H9 (cell line): ENCODE measurements at regions not wholly inside any gene's neighbourhood (a gene's known extent, or its start where the extent isn't known, plus 50 kb on each side); places are given as distances from the start of the nearest gene placed in this dataset.

Experiments used
- DNase-seq: peaks from one replicate; pipeline ENCODE4 v3.0.0-alpha.2; 2017
- H2AFZ ChIP-seq: one replicate; pipeline ENCODE4 v1.6.1; 2013; ENCODE audit warnings: mild to moderate bottlenecking, low read length, control low read depth, moderate library complexity
- H2AK5ac ChIP-seq: 2 replicates; pipeline ENCODE4 v1.6.1; 2013; ENCODE audit warnings: low read length, control low read depth, mixed read lengths; ENCODE audit not compliant: insufficient read length
- H2BK120ac ChIP-seq: one replicate; pipeline ENCODE4 v1.6.1; 2013; ENCODE audit warnings: low read depth, mild to moderate bottlenecking, low read length, control low read depth, inconsistent platforms; ENCODE audit not compliant: poor library complexity, severe bottlenecking
- H2BK12ac ChIP-seq: 2 replicates; pipeline ENCODE4 v1.6.1; 2013; ENCODE audit warnings: low read length, control low read depth, mixed read lengths, low read depth; ENCODE audit not compliant: insufficient read length
- H2BK15ac ChIP-seq: 2 replicates; pipeline ENCODE4 v1.6.1; 2013; ENCODE audit warnings: low read depth, low read length, control low read depth
- H2BK20ac ChIP-seq: one replicate; pipeline ENCODE4 v1.6.1; 2013; ENCODE audit warnings: low read depth, mild to moderate bottlenecking, low read length, control low read depth, inconsistent platforms; ENCODE audit not compliant: poor library complexity, severe bottlenecking
- H2BK5ac ChIP-seq: 2 replicates; pipeline ENCODE4 v1.6.1; 2013; ENCODE audit warnings: low read length, control low read depth, mixed read lengths; ENCODE audit not compliant: insufficient read length
- H3K14ac ChIP-seq: 2 replicates; pipeline ENCODE4 v1.6.1; 2013; ENCODE audit warnings: low read length, control low read depth; ENCODE audit not compliant: insufficient read depth
- H3K18ac ChIP-seq: 2 replicates; pipeline ENCODE4 v1.6.1; 2013; ENCODE audit warnings: low read depth, mild to moderate bottlenecking, mixed read lengths, low read length, control low read depth; ENCODE audit not compliant: insufficient read length
- H3K23ac ChIP-seq: 2 replicates; pipeline ENCODE4 v1.6.1; 2013; ENCODE audit warnings: low read length, control low read depth, mixed read lengths, low read depth; ENCODE audit not compliant: insufficient read length
- H3K23me2 ChIP-seq: 2 replicates; pipeline ENCODE4 v1.6.1; 2013; ENCODE audit warnings: low read depth, mild to moderate bottlenecking, mixed read lengths, low read length, control low read depth; ENCODE audit not compliant: insufficient read length, poor library complexity, severe bottlenecking
- H3K27ac ChIP-seq: 2 replicates; pipeline ENCODE4 v1.5.1; 2013; ENCODE audit warnings: low read length, control low read depth, mixed read lengths, low read depth; ENCODE audit not compliant: insufficient read length
- H3K27me3 ChIP-seq: 2 replicates; pipeline ENCODE4 v1.6.1; 2013; ENCODE audit warnings: low read length, control low read depth, inconsistent platforms; ENCODE audit not compliant: insufficient read depth
- H3K4ac ChIP-seq: 2 replicates; pipeline ENCODE4 v1.6.1; 2013; ENCODE audit warnings: low read depth, mild to moderate bottlenecking, control low read depth, inconsistent platforms, low read length, moderate library complexity
- H3K4me1 ChIP-seq: 2 replicates; pipeline ENCODE4 v1.6.1; 2013; ENCODE audit warnings: low read length, control low read depth, inconsistent platforms; ENCODE audit not compliant: insufficient read depth
- H3K4me2 ChIP-seq: 2 replicates; pipeline ENCODE4 v1.6.1; 2013; ENCODE audit warnings: low read length, control low read depth, mixed read lengths; ENCODE audit not compliant: insufficient read length, insufficient read depth
- H3K56ac ChIP-seq: 2 replicates; pipeline ENCODE4 v1.6.1; 2013; ENCODE audit warnings: low read depth, mild to moderate bottlenecking, mixed read lengths, low read length, control low read depth; ENCODE audit not compliant: insufficient read length
- H3K79me1 ChIP-seq: 2 replicates; pipeline ENCODE4 v1.6.1; 2013; ENCODE audit warnings: low read depth, mild to moderate bottlenecking, moderate library complexity, low read length, control low read depth, inconsistent platforms; ENCODE audit not compliant: insufficient read depth, poor library complexity, severe bottlenecking
- H3K79me2 ChIP-seq: 2 replicates; pipeline ENCODE4 v1.6.1; 2013; ENCODE audit warnings: low read length, control low read depth, inconsistent platforms; ENCODE audit not compliant: insufficient read depth
- H3K9ac ChIP-seq: 2 replicates; pipeline ENCODE4 v1.6.1; 2013; ENCODE audit warnings: low read length, control low read depth, mixed read lengths; ENCODE audit not compliant: insufficient read length; ENCODE audit errors: extremely low read depth
- H3K9me3 ChIP-seq: one replicate; pipeline ENCODE4 v1.6.1; 2013; ENCODE audit warnings: low read depth, low read length, inconsistent platforms; ENCODE audit not compliant: control insufficient read depth
- H3T11ph ChIP-seq: one replicate; pipeline ENCODE4 v1.6.1; 2013; ENCODE audit warnings: mild to moderate bottlenecking, low read length, control low read depth, inconsistent platforms
- H4K20me1 ChIP-seq: one replicate; pipeline ENCODE4 v1.6.1; 2013; ENCODE audit not compliant: control insufficient read depth, insufficient read length, insufficient read depth
- H4K5ac ChIP-seq: 2 replicates; pipeline ENCODE4 v1.6.1; 2013; ENCODE audit warnings: low read depth, mild to moderate bottlenecking, mixed read lengths, low read length, control low read depth; ENCODE audit not compliant: insufficient read length
- H4K8ac ChIP-seq: replicated peaks from 2 replicates; pipeline ENCODE4 v1.6.1; 2013; ENCODE audit warnings: low read length, control low read depth, mixed read lengths, low read depth; ENCODE audit not compliant: insufficient read length
- H4K91ac ChIP-seq: 2 replicates; pipeline ENCODE4 v1.6.1; 2013; ENCODE audit warnings: low read depth, mild to moderate bottlenecking, moderate library complexity, mixed read lengths, low read length, control low read depth; ENCODE audit not compliant: insufficient read length
- H3K27ac Mint-ChIP-seq, 3 experiments: 2 replicates in 2 of 3; 3 replicates in 1 of 3; pipeline ENCODE4 v1.8.0; 2020 to 2021; ENCODE audit warnings: mixed read lengths in 3 of 3, mild to moderate bottlenecking in 1 of 3, moderate library complexity in 1 of 3
- H3K27me3 Mint-ChIP-seq: 2 replicates; pipeline ENCODE4 v1.8.0; 2021; ENCODE audit warnings: low read depth, mild to moderate bottlenecking, moderate library complexity, mixed read lengths
- H3K36me3 Mint-ChIP-seq, 3 experiments: 2 replicates in 2 of 3; 3 replicates in 1 of 3; pipeline ENCODE4 v1.8.0; 2020 to 2021; ENCODE audit warnings: low read depth in 3 of 3, mixed read lengths in 3 of 3; ENCODE audit not compliant: insufficient read depth in 1 of 3
- H3K4me1 Mint-ChIP-seq, 2 experiments: 2 replicates each; pipeline ENCODE4 v1.8.0; 2020; ENCODE audit warnings: mixed read lengths in 2 of 2
- H3K4me3 Mint-ChIP-seq, 2 experiments: 2 replicates in 1 of 2; 3 replicates in 1 of 2; pipeline ENCODE4 v1.8.0; 2020 to 2021; ENCODE audit warnings: mild to moderate bottlenecking in 2 of 2, mixed read lengths in 2 of 2, moderate library complexity in 1 of 2
- H3K9me3 Mint-ChIP-seq, 2 experiments: 2 replicates in 1 of 2; 3 replicates in 1 of 2; pipeline ENCODE4 v1.8.0; 2020; ENCODE audit warnings: mild to moderate bottlenecking in 2 of 2, mixed read lengths in 2 of 2, moderate library complexity in 1 of 2
- CTCF ChIP-seq: fragments of 200-600 bp; sonication (generic); conservative IDR thresholded peaks from 3 replicates; pipeline ENCODE4 v1.8.0; 2021; ENCODE audit warnings: antibody characterized with exemption, mild to moderate bottlenecking
- WGBS: extraction: QIAGEN DNeasy Blood & Tissue Kit; methylation state at CpG from one replicate; pipeline ENCODE4 v1.1.7; 2013; ENCODE audit warnings: missing lambda C conversion rate, low lambda C conversion rate, mixed read lengths; ENCODE audit not compliant: insufficient read length; ENCODE audit errors: extremely low coverage; 5-methylcytosine and 5-hydroxymethylcytosine counted together

- H4K8ac ChIP-seq: no peak overlapping the region
- H2BK5ac ChIP-seq: no peak overlapping the region
- H3K4me1 Mint-ChIP-seq: no peaks in the 10 kb centered on the region
Observed at GRCh38 chr3:14037211-14037610, 87.5 kb downstream of the CHCHD4 start.

More at GRCh38 chr3:14037211-14037610, 87.5 kb downstream of the CHCHD4 start:
- H2AFZ ChIP-seq: no peak overlapping the region
- H3T11ph ChIP-seq: no peak overlapping the region
- no peaks in the 10 kb centered on the region for H3K4me1 ChIP-seq
- no peaks in the 10 kb centered on the region for H3K79me2 ChIP-seq
- H3K9me3 Mint-ChIP-seq: peaks cover 27 to 67% of the 10 kb centered on the region in 2 experiments
- H3K56ac ChIP-seq: no peak overlapping the region
- no peaks in the 10 kb centered on the region for H3K27me3 ChIP-seq
- DNase-seq: no peak
- no peak overlapping the region for H3K18ac ChIP-seq
- no peaks in the 10 kb centered on the region for H3K79me1 ChIP-seq
- no peak overlapping the region for H2BK12ac ChIP-seq
- H4K20me1 ChIP-seq: no peaks in the 10 kb centered on the region
- H3K4ac ChIP-seq: no peak overlapping the region
- H2AK5ac ChIP-seq: no peak overlapping the region
- H3K23me2 ChIP-seq: no peaks in the 10 kb centered on the region
- H4K5ac ChIP-seq: no peak overlapping the region
- H3K27ac ChIP-seq: no peak overlapping the region
- TF ChIP-seq CTCF: no peak
- H3K36me3 Mint-ChIP-seq: peaks cover 9 to 14% (median 11%) of the 10 kb centered on the region in 3 experiments
- H3K14ac ChIP-seq: no peak overlapping the region
- no peaks in the 10 kb centered on the region for H3K9me3 ChIP-seq
- H3K23ac ChIP-seq: no peak overlapping the region
- peaks cover 1% of the 10 kb centered on the region; the same call in 1 of the 2 replicates for H3K27me3 Mint-ChIP-seq
- H3K27ac Mint-ChIP-seq: no peak overlapping the region
- H4K91ac ChIP-seq: no peak overlapping the region
- H2BK120ac ChIP-seq: no peak overlapping the region
- H2BK20ac ChIP-seq: no peak overlapping the region
- H3K4me2 ChIP-seq: no peak overlapping the region
- H3K4me3 Mint-ChIP-seq: no peak overlapping the region
- no peak overlapping the region for H3K9ac ChIP-seq
- H2BK15ac ChIP-seq: no peak overlapping the region
- no CpG with 5 or more reads among the region's 22 CpGs for WGBS
